VCaP (cell line): ENCODE measurements at regions not wholly inside any gene's neighbourhood (a gene's known extent, or its start where the extent isn't known, plus 50 kb on each side); places are given as distances from the start of the nearest gene placed in this dataset.

Experiments
- H3K27ac ChIP-seq: fragments of 450-650 bp; 2 replicates; pipeline ENCODE4 v1.5.1; 2017
- TF ChIP-seq, protein P1 (sequence below): fragments of 450-650 bp; conservative IDR thresholded peaks from 2 replicates; pipeline ENCODE4 v1.5.1; 2017; ENCODE audit warnings: mild to moderate bottlenecking, moderate library complexity

DNA sequence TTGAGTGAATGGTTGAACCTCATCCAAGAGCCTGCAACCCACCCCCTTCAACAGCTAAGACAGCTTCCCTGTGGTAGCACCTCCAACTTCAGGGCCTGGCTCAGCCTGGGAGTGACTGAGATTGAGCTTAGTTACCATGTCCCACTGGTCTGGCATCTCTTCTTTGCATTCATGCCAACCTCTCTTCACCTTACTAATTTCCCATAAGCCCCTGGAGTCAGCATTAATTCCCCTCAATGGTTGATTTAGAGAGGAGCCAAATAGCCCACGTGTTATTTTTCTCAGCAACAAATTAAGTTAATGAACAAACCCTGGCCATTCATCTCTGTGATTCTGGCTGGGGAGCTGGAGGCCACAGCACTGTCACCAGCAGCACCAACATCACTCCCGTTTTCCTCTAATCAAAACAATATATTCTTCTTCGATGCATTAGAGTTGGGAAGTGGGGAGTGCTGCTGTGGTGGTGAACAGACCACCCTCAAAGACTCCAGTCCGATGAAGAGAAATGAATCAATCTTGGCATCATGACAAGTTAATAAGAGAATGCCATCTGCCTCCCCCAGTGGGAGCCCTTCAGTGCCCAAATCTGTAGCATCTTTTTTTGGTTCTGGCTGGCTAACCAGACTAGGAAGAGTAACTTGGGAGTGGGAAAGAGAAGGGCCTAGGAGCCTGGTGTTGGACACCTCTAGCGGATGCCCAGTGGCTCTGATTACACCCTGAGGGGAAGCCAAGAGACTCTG, 83.2 kb upstream of the ADRA1D start:
- TF ChIP-seq, protein P1, sequence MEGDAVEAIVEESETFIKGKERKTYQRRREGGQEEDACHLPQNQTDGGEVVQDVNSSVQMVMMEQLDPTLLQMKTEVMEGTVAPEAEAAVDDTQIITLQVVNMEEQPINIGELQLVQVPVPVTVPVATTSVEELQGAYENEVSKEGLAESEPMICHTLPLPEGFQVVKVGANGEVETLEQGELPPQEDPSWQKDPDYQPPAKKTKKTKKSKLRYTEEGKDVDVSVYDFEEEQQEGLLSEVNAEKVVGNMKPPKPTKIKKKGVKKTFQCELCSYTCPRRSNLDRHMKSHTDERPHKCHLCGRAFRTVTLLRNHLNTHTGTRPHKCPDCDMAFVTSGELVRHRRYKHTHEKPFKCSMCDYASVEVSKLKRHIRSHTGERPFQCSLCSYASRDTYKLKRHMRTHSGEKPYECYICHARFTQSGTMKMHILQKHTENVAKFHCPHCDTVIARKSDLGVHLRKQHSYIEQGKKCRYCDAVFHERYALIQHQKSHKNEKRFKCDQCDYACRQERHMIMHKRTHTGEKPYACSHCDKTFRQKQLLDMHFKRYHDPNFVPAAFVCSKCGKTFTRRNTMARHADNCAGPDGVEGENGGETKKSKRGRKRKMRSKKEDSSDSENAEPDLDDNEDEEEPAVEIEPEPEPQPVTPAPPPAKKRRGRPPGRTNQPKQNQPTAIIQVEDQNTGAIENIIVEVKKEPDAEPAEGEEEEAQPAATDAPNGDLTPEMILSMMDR, result no peak
- H3K27ac ChIP-seq, result no peak overlapping the region

DNA sequence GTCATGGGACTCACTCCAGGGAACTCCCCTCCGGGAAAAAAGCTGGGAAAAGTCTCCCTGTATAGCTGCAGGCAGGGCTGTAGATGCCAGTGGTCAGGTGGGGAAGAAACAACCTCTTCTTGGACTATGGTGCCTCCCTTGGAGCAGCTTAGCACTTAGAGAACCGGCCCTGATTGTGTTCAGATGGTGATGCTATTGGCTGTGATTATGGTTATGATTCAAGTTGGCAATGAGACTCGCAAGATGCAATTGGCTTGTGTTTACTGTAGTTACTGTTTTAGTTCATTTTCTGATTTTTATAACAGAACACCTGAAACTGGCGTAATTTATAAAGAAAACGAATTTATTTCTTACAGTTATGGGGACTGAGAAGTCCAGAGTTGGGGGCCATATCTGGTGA, 80.9 kb upstream of the ADRA1D start:
- no peak overlapping the region for H3K27ac ChIP-seq
- TF ChIP-seq, protein P1, result no peak

DNA sequence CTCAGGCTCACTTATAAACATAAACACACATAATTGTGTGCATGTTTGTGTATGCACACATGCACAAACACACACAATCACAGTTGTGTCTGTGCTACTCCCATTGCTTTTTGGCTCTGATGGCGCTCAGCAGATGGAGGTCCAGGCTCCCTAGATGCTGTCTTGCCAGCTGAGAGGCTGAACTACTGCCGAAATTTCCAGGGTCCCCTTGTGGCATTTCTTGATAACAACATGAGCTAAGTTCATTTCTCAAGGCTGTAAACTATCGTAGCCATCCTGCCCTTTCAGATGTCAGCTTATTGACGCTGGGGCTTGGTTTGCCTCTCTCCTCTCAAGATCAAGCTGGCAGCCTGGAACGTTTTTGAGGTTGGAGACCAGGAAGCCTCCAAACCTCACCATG, 80.1 kb upstream of the ADRA1D start:
- TF ChIP-seq, protein P1, result no peak
- H3K27ac ChIP-seq, result no peak overlapping the region

DNA sequence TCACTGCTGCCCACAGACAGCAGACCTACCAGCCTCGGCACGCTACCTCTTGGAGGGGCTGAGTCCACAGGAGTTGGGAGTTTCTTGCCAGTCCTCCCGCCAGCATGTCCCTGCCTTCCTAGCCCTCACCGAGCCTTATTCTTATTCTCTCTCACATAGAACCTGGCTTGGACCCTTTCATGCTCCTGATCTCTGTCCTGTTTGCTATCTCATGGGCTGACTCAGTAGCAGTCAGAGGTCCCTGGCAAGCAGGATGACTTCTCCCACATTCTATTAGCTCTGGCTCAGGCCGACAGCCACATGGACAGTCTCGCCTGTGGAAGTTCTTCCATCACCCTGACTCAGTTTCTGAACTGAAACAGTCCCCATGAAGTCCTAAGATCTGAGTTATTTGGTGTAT, 79.5 kb upstream of the ADRA1D start:
- no peak overlapping the region for H3K27ac ChIP-seq
- TF ChIP-seq, protein P1, result no peak

DNA sequence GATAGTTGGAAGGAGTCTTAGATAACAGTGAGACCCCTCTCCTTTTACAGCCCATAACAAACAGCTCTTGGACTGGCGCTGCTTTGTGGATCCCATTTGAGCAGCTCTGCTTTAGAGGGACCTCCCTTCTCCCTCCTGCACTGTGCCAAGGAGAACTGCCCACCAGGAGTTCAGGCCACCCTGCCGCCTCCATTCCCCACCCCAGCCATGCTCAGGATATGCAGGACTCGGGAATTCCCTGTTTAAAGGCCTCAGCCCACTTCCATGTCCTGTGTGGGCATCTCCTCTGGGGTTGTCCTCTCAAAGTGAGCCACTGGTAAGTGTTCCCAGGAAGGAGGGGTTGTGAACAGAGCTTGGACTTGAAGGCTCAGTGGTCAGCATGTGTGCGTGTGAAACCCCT, 78.9 kb upstream of the ADRA1D start:
- TF ChIP-seq, protein P1, result no peak
- no peak overlapping the region for H3K27ac ChIP-seq

DNA sequence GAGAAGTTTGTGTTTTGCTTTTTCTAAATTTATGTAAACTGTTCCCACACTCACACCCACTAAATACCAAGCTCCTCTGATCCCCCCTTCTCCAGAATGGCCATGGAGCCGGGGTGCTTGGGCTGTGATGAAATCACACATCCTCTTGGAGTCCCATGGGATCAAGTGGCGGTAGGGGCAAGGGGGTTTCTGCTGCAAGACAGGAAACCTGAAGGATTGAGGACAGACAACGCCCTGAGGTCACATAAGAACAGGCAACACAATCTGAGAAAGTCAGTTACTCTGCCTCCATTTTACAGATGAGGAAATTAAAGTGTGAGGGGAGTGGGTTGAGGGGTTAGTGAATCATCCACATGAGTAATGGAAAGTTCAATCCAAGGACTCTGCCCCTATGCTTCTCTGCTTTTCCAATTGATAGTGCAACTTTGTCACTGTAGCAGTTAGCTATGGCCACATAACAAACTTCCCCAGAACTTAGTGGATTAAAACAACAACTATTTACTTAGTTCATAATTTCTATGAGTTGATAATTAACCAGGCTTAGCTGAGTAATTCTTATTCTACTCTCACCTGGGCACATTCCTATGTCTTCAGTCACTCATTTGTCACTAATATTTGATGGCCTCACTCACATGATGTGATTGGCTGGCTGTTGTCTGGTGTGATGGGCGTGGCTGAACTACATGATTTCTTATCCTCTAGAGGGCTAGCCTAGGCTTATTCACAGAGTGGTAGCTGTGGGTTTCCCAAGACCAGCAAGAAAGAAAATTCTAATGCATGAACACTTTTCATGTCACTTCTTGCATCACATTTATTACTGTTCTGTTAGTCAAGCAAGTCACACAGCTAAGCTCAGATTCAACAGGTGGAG, 77.3 kb upstream of the ADRA1D start:
- TF ChIP-seq, protein P1, result no peak
- H3K27ac ChIP-seq, result no peak overlapping the region

DNA sequence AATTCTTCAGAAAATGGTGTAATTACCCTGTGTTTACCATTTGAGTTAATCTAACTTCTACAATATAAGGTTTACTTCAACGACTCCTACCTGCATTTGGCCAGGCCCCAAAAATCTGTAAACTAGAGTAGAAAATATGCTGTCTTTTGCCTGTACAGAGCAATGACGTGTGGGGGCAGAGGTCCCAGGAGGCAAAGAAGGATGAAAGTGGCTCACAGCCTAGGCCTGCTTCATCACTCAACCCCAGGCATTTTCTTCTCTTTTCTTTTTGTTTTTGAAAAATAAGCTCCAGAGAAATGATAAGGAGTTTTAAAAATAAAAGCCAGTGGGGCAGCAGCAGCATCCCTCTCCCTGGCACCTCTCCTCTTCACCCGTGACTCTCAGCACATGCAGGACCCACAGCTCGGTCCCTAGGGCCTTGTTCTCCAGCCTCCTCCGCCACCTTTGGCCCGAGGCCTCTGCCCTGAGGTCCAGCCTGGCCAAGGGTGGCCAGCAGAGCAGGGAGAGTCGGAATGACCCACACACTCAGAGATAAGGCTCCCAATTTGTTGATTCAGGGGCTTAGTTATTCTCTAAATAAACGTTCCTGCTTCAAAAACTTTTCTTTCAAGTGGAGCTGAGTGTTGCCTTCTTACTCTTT, 76.6 kb upstream of the ADRA1D start:
- no peak overlapping the region for H3K27ac ChIP-seq
- TF ChIP-seq, protein P1, result no peak
